Activated T-helper 1 cell treated with anti-CD3 and anti-CD28 coated beads, Interleukin-12 subunit alpha, Interleukin-12 subunit beta, Interleukin-2, Interleukin-4 antibody, amounts not matched to agents 30 ng/mL and 10 ng/mL and 1 ng/mL, durations not matched to agents 14 hours and 24 hours and 36 hours (primary cell): ENCODE measurements at regions not wholly inside any gene's neighbourhood (a gene's known extent, or its start where the extent isn't known, plus 50 kb on each side); places are given as distances from the start of the nearest gene placed in this dataset.
"Not testable (repeated sequence)": the region's sequence is repeated elsewhere in the genome, so short reads cannot be mapped to it uniquely, and the experiment has no call there.

ENCODE experiments used
- DNase-seq: peaks from one replicate; pipeline ENCODE4 v3.0.0; 2021; ENCODE audit warnings: low spot score
- H3K27ac Mint-ChIP-seq: one replicate; pipeline ENCODE4 v1.8.0; 2021; ENCODE audit warnings: mild to moderate bottlenecking, mixed read lengths
- H3K27me3 Mint-ChIP-seq: one replicate; pipeline ENCODE4 v1.8.0; 2022; ENCODE audit warnings: mild to moderate bottlenecking, moderate library complexity, mixed read lengths; ENCODE audit not compliant: insufficient read depth
- H3K36me3 Mint-ChIP-seq: one replicate; pipeline ENCODE4 v1.8.0; 2021; ENCODE audit warnings: low read depth, mixed read lengths
- H3K4me1 Mint-ChIP-seq: one replicate; pipeline ENCODE4 v1.8.0; 2021; ENCODE audit warnings: low read depth, mixed read lengths
- H3K4me3 Mint-ChIP-seq: one replicate; pipeline ENCODE4 v1.8.0; 2021; ENCODE audit warnings: mild to moderate bottlenecking, moderate library complexity, mixed read lengths
- H3K9me3 Mint-ChIP-seq: one replicate; pipeline ENCODE4 v1.8.0; 2021; ENCODE audit warnings: mixed read lengths
- intact Hi-C: fragments of 100-400 bp; cut with micrococcal nuclease; formaldehyde crosslinking; loops from one replicate; pipeline ENCODE4 v1.15.1; 2024

DNA sequence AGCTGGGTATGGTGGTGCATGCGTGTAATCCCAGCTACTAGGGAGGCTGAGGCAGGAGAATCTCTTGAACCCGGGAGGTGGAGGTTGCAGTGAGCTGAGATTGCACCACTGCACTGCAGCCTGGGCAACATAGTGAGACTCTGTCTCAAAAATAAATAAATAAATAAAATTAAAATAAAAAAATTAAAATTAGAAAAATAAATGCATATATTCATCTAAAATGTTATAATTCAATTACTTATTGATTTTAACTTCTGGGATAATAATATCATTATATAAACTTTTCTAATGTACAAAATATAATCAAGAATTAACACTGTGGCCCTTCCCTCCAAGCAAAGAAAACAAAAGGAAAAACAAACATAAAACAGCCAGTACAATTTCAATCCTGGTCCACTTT, 485.4 kb upstream of the SOX11 start:
- H3K9me3 Mint-ChIP-seq, H3K4me3 Mint-ChIP-seq, H3K4me1 Mint-ChIP-seq, H3K27ac Mint-ChIP-seq, DNase-seq, intact Hi-C loops, H3K36me3 Mint-ChIP-seq, H3K27me3 Mint-ChIP-seq: not testable (repeated sequence)

GRCh38 chr2:5215989-5216607, 476.1 kb upstream of the SOX11 start:
- Mint-ChIP-seq H3K4me3 (no peak overlapping the region), H3K4me1 (no peaks in the 10 kb centered on the region), H3K9me3 (peaks cover 15% of the 10 kb centered on the region), H3K27ac (no peak overlapping the region), H3K36me3 (no peaks in the 10 kb centered on the region), H3K27me3 (no peaks in the 10 kb centered on the region)
- no peak for DNase-seq
- intact Hi-C loops = no loop called here

- intact Hi-C loops = no loop called here
- Mint-ChIP-seq H3K9me3 (peaks cover 19% of the 10 kb centered on the region), H3K27me3 (no peaks in the 10 kb centered on the region), H3K27ac (no peak overlapping the region), H3K4me3 (no peak overlapping the region), H3K36me3 (no peaks in the 10 kb centered on the region), H3K4me1 (no peaks in the 10 kb centered on the region)
- no peak for DNase-seq
Measured at GRCh38 chr2:5227062-5227699, 465.0 kb upstream of the SOX11 start.

GRCh38 chr2:5229574-5229973, 462.6 kb upstream of the SOX11 start:
- Mint-ChIP-seq H3K4me1 (no peaks in the 10 kb centered on the region), H3K27me3 (no peaks in the 10 kb centered on the region), H3K27ac (no peak overlapping the region), H3K36me3 (no peaks in the 10 kb centered on the region), H3K9me3 (peaks cover 19% of the 10 kb centered on the region), H3K4me3 (no peak overlapping the region)
- intact Hi-C loops = no loop called here
- no peak for DNase-seq

DNA sequence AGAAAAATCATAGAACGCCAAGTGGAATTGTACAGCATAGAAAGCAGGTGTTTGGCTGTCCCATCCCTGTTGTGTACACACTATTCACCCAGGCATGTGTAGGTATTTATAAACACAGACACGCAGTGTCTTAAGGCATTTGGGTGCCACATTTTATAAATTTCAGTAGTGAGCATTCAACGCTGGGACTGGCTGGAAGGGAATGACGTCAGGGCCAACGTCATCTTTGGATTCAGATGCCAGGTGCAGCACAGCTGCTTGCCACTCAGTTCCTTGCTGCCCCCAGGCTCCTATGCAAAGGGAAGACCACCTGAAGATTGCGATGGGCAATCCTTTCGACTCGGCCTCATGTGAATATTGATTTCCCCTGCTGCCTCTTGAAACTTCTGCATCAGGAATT, 461.7 kb upstream of the SOX11 start:
- intact Hi-C loops = no loop called here
- H3K9me3 Mint-ChIP-seq = peaks cover 10% of the 10 kb centered on the region
- H3K27ac Mint-ChIP-seq = no peak overlapping the region
- H3K4me1 Mint-ChIP-seq = no peaks in the 10 kb centered on the region
- no peaks in the 10 kb centered on the region for H3K27me3 Mint-ChIP-seq
- H3K4me3 Mint-ChIP-seq = no peak overlapping the region
- DNase-seq = no peak
- H3K36me3 Mint-ChIP-seq = no peaks in the 10 kb centered on the region

DNA sequence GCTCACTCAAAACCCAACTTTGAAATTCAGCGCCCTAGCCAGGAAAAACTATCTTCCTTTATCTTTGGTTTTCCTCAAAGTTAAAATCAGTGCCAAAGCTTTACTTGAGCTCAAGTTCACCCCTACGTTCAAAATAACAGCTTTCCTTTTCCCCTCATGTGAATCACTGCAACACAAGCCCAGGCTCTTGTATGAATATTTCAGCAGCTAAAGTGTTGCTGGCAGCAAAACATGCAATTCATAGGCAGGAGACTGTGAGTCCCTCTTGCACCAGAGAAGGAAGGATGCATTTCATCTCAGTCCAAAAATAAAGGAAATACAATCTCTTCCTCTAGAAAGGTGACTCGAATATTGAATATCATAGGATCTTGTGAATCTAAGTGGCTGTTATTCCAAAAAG, 461.3 kb upstream of the SOX11 start:
- no peaks in the 10 kb centered on the region for H3K27me3 Mint-ChIP-seq
- H3K4me1 Mint-ChIP-seq = no peaks in the 10 kb centered on the region
- peaks cover 9% of the 10 kb centered on the region for H3K9me3 Mint-ChIP-seq
- no peak overlapping the region for H3K4me3 Mint-ChIP-seq
- no peak overlapping the region for H3K27ac Mint-ChIP-seq
- H3K36me3 Mint-ChIP-seq = no peaks in the 10 kb centered on the region
- DNase-seq = no peak
- intact Hi-C loops = no loop called here

- Mint-ChIP-seq H3K36me3 (no peaks in the 10 kb centered on the region), H3K4me1 (no peaks in the 10 kb centered on the region), H3K27me3 (no peaks in the 10 kb centered on the region), H3K4me3 (no peak overlapping the region), H3K9me3 (peaks cover 9% of the 10 kb centered on the region), H3K27ac (no peak overlapping the region)
- intact Hi-C loops = no loop called here
- no peak for DNase-seq
Measured at GRCh38 chr2:5231287-5231686, 460.9 kb upstream of the SOX11 start.

DNA sequence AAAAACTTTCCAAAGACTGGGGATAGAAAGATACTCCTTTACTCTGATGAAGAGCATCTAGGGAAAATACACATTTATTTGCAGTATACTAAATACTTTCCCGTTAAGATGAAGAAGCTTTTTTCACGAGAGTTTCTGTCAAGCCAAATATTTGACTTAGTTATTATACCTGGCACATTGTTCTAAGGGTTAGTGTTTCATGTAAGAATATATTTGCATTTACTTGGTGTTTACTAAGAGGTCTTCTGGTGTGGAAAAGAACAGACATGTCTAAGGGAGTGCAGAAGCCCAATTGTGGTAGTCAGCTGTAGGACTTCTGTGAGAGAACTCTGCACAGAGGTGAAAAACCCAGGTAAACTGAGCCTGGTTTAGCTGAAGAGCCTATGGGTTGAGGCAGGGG, 457.6 kb upstream of the SOX11 start:
- H3K4me1 Mint-ChIP-seq = no peaks in the 10 kb centered on the region
- H3K9me3 Mint-ChIP-seq = peaks cover 9% of the 10 kb centered on the region
- no peaks in the 10 kb centered on the region for H3K36me3 Mint-ChIP-seq
- intact Hi-C loops = no loop called here
- DNase-seq = no peak
- no peak overlapping the region for H3K27ac Mint-ChIP-seq
- no peak overlapping the region for H3K4me3 Mint-ChIP-seq
- H3K27me3 Mint-ChIP-seq = no peaks in the 10 kb centered on the region

DNA sequence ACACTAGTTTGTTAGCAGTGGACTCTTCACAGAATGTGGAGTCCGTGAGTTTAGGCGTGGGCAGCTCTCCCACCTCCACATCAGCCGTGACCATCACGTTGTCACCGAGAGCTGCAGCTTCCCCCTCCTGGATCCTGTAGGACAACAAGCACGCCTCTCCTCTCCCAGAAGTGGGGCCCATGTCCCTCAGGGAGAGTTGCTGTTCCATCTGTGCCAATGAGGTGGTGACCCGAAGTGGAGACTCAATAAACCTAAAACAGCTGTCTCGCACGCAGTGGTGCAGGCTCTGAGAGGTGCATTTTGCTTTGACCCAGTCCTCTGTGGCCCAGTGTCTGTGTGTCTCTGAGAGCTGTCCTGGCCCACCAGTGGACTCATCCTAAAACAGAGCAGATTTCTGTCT, 456.5 kb upstream of the SOX11 start:
- no peak for DNase-seq
- Mint-ChIP-seq H3K36me3 (no peaks in the 10 kb centered on the region), H3K4me1 (no peaks in the 10 kb centered on the region), H3K27ac (no peak overlapping the region), H3K9me3 (peaks cover 3% of the 10 kb centered on the region), H3K27me3 (no peaks in the 10 kb centered on the region), H3K4me3 (no peak overlapping the region)
- intact Hi-C loops = no loop called here

DNA sequence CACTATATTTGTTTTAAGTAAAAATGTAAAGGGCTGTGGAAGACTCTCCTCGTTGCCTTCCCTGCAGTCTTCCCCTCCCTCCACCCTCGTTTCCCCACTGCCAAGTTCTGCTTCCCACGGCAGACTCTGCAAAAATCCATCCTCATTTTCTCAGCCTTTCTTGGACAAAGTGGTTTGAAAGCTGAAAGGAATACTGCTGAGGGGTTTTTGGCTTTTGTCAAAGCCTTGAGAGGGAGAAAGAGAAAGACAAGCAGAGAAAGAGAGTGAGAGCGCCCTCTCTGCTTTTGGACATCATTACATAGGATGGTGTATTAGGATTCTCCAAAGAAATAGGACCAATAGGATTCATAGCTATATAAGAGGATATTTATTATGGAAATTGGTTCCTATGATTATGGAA, 455.9 kb upstream of the SOX11 start:
- no peak overlapping the region for H3K27ac Mint-ChIP-seq
- H3K9me3 Mint-ChIP-seq = no peaks in the 10 kb centered on the region
- no peaks in the 10 kb centered on the region for H3K27me3 Mint-ChIP-seq
- no peak for DNase-seq
- intact Hi-C loops = no loop called here
- no peak overlapping the region for H3K4me3 Mint-ChIP-seq
- H3K36me3 Mint-ChIP-seq = no peaks in the 10 kb centered on the region
- H3K4me1 Mint-ChIP-seq = no peaks in the 10 kb centered on the region

GRCh38 chr2:5242751-5243150, 449.4 kb upstream of the SOX11 start:
- Mint-ChIP-seq H3K27ac (no peak overlapping the region), H3K4me3 (no peak overlapping the region), H3K4me1 (no peaks in the 10 kb centered on the region), H3K36me3 (no peaks in the 10 kb centered on the region), H3K9me3 (no peaks in the 10 kb centered on the region), H3K27me3 (no peaks in the 10 kb centered on the region)
- intact Hi-C loops = no loop called here
- DNase-seq = no peak

DNA sequence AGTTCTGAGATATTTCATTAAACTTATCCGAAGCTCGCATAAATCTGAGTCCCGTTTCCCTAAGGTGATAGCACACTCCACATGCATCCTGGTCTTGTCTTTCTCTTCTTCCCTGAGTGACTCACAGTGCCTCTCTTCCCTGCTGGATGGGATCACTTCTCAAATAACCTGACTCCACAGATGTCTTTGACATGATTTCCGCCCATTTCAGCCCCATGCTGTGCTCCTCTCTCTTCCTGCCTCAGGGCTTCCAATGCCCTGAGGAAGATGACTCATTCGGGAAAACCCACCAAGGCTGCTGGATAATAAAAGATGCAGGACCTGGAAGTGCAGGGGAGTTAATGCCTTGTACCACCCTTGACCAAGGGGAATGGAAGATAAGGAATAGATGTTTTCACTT, 441.7 kb upstream of the SOX11 start:
- peaks cover 36% of the 10 kb centered on the region for H3K9me3 Mint-ChIP-seq
- no peaks in the 10 kb centered on the region for H3K36me3 Mint-ChIP-seq
- no peak overlapping the region for H3K4me3 Mint-ChIP-seq
- H3K4me1 Mint-ChIP-seq = no peaks in the 10 kb centered on the region
- no peaks in the 10 kb centered on the region for H3K27me3 Mint-ChIP-seq
- DNase-seq = no peak
- no peak overlapping the region for H3K27ac Mint-ChIP-seq
- intact Hi-C loops = no loop called here

- H3K4me3 Mint-ChIP-seq = no peak overlapping the region
- peaks cover 36% of the 10 kb centered on the region for H3K9me3 Mint-ChIP-seq
- H3K36me3 Mint-ChIP-seq = no peaks in the 10 kb centered on the region
- no peak for DNase-seq
- H3K4me1 Mint-ChIP-seq = no peaks in the 10 kb centered on the region
- H3K27me3 Mint-ChIP-seq = no peaks in the 10 kb centered on the region
- intact Hi-C loops = no loop called here
- H3K27ac Mint-ChIP-seq = no peak overlapping the region
Measured at GRCh38 chr2:5253263-5253662, 438.9 kb upstream of the SOX11 start.

DNA sequence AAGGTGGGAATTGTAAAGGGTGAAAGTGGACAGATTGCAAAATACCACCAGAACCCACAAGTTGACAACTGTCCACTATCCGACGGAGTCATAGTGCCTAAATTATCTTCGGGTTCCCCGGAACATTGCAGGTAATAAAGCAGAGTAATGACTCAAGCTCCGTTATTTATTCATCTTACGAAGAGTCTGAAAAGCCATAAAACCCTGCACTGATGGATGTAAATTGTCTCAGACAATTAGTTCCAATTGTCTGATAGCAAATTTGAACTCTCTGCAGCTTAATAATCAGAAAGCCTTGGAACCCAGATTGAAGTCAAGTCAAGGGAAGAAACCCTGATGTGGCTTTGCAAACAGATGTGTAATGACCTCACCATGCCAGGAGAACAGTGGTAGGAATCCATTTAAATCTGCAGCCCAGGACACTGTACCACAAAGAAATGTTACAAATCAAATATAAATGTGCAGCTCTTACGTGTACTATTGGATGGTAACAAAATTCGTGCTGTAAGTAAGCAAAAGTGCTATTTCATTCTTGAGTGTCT, 437.3 kb upstream of the SOX11 start:
- Mint-ChIP-seq H3K9me3 (peaks cover 46% of the 10 kb centered on the region), H3K27ac (no peak overlapping the region), H3K4me1 (no peaks in the 10 kb centered on the region), H3K36me3 (no peaks in the 10 kb centered on the region), H3K4me3 (no peak overlapping the region), H3K27me3 (no peaks in the 10 kb centered on the region)
- intact Hi-C loops = no loop called here
- no peak for DNase-seq
